IPS-20b (cell line): ENCODE measurements at regions not wholly inside any gene's neighbourhood (a gene's known extent, or its start where the extent isn't known, plus 50 kb on each side); places are given as distances from the start of the nearest gene placed in this dataset.

Experiments used
- H3K27ac ChIP-seq: one replicate; pipeline ENCODE4 v1.5.1; 2013; ENCODE audit warnings: low read length
- H3K27me3 ChIP-seq: 2 replicates; pipeline ENCODE4 v1.6.1; 2013; ENCODE audit warnings: mild to moderate bottlenecking, low read length, inconsistent platforms; ENCODE audit not compliant: insufficient read depth
- H3K36me3 ChIP-seq: 2 replicates; pipeline ENCODE4 v1.6.1; 2013; ENCODE audit warnings: low read depth, mild to moderate bottlenecking, inconsistent platforms, low read length, moderate library complexity; ENCODE audit not compliant: insufficient read depth
- H3K4me1 ChIP-seq: 2 replicates; pipeline ENCODE4 v1.6.1; 2013; ENCODE audit warnings: mild to moderate bottlenecking, control low read depth, inconsistent platforms, low read length, moderate library complexity; ENCODE audit not compliant: insufficient read depth
- H3K4me3 ChIP-seq: 2 replicates; pipeline ENCODE4 v1.5.1; 2013; ENCODE audit warnings: mild to moderate bottlenecking, low read length, inconsistent platforms
- H3K9ac ChIP-seq: 2 replicates; pipeline ENCODE4 v1.6.1; 2013; ENCODE audit warnings: low read depth, mild to moderate bottlenecking, inconsistent platforms, low read length, moderate library complexity
- H3K9me3 ChIP-seq: 2 replicates; pipeline ENCODE4 v1.6.1; 2013; ENCODE audit warnings: mild to moderate bottlenecking, low read depth, low read length, inconsistent platforms; ENCODE audit not compliant: insufficient read depth

DNA sequence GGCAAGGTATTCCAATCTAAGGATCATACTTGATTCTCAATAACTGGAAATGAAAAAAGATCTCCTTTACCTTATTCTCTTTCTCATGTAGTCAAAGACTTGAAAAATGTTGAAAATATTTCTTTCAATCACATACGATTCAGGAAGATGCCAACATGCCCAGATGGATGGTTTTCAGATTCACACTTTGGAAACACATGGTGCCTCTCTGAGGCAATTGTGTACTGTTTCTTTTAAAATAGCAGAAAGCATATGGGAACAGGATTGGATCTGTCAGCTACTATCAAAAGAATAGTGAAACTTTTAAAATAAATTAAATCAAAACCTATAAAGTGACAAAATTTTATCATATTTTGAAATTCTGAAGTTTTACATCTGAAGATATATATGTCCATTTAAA is 222.4 kb downstream of the SPRY2 start:
- Histone ChIP-seq H3K9me3 (no peaks in the 10 kb centered on the region), H3K27me3 (no peaks in the 10 kb centered on the region), H3K36me3 (no peaks in the 10 kb centered on the region), H3K9ac (no peak overlapping the region), H3K27ac (no peak overlapping the region), H3K4me1 (peaks cover 3% of the 10 kb centered on the region), H3K4me3 (no peak overlapping the region)

GRCh38 chr13:80118099-80118498 is 222.8 kb downstream of the SPRY2 start:
- Histone ChIP-seq H3K36me3 (no peaks in the 10 kb centered on the region), H3K4me1 (peaks cover 3% of the 10 kb centered on the region), H3K9ac (no peak overlapping the region), H3K4me3 (no peak overlapping the region), H3K9me3 (no peaks in the 10 kb centered on the region), H3K27me3 (no peaks in the 10 kb centered on the region), H3K27ac (no peak overlapping the region)

DNA sequence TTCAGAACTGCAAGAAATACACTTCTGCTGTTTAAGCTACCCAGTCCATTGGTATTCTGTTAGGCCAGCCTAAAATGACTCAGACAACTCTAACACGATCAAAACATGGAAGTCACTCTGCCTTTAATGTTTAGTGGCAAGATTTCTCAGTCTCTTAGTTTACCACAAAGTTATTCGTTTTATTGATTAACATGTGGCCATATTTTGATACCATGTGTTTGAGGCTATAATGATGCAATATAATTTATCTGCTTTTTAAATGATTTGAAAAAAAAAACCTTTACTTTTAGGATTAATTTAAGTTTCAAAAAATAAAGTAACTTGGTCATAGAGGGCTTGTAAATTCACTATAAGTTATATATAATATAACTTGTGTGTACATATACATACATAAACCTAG is 223.4 kb downstream of the SPRY2 start:
- no peaks in the 10 kb centered on the region for H3K9me3 ChIP-seq
- H3K9ac ChIP-seq, result no peak overlapping the region
- H3K27ac ChIP-seq, result no peak overlapping the region
- H3K4me1 ChIP-seq, result peaks cover 3% of the 10 kb centered on the region
- no peaks in the 10 kb centered on the region for H3K36me3 ChIP-seq
- H3K27me3 ChIP-seq, result no peaks in the 10 kb centered on the region
- H3K4me3 ChIP-seq, result no peak overlapping the region

GRCh38 chr13:80116107-80116506 is 224.8 kb downstream of the SPRY2 start:
- H3K9ac ChIP-seq, result no peak overlapping the region
- H3K4me1 ChIP-seq, result peaks cover 3% of the 10 kb centered on the region
- H3K36me3 ChIP-seq, result no peaks in the 10 kb centered on the region
- no peaks in the 10 kb centered on the region for H3K27me3 ChIP-seq
- H3K4me3 ChIP-seq, result no peak overlapping the region
- H3K9me3 ChIP-seq, result no peaks in the 10 kb centered on the region
- no peak overlapping the region for H3K27ac ChIP-seq

DNA sequence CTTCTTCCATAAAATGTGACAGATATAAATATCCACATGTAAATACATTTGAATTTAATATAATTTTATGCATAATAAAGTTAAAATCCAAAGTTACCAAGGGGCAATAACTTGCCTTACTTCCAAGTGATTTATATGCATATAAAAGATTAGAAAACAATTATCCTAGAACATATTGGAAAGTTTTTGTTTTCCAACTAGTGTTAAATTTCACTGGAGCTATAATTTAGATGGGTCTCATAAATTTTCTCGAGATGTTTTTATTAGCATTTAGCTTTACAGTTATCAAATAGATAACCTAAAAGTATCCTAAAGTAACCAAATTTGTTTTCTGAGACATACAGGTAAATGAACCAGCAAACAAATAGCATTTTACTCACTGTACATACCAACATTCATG is 225.3 kb downstream of the SPRY2 start:
- Histone ChIP-seq H3K27ac (no peak overlapping the region), H3K36me3 (no peaks in the 10 kb centered on the region), H3K4me3 (no peak overlapping the region), H3K9me3 (no peaks in the 10 kb centered on the region), H3K4me1 (no peaks in the 10 kb centered on the region; the same call in none of the 2 replicates), H3K9ac (no peak overlapping the region), H3K27me3 (no peaks in the 10 kb centered on the region)

DNA sequence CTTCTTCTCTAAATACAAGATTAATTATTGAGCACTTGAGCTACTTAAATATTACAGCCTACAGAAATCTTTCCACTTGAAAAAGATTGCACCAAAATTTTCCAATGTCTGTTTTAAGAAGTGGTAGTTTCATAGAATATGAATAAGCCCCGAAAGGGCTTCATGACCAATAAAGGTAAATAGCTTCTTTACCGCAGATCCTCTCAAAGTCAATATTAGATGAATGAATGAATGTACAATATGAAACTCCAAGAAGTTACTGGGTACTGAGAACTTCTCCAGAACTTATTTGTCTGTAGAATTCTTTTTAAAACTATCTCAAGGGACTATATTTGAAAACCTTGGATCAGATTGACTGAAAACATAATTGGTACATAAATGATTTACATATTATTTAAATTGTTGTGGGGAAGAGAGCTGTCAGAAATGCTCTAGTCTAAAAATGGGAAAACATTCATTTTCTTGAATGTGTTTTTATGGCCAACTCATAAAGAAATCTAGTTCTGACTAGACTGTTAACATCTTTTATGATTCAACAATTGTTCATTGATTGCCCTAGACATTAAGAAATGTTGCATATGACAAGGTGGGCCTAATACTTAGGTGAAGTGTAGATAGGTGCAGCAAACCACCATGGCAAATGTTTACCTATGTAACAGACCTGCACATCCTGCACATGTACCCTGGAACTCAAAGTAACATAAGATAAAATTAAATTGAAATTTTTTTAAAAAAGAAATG is 227.0 kb downstream of the SPRY2 start:
- Histone ChIP-seq H3K9ac (no peak overlapping the region), H3K27me3 (no peaks in the 10 kb centered on the region), H3K4me3 (no peak overlapping the region), H3K4me1 (no peaks in the 10 kb centered on the region; the same call in 1 of the 2 replicates), H3K36me3 (no peaks in the 10 kb centered on the region), H3K27ac (no peak overlapping the region), H3K9me3 (no peaks in the 10 kb centered on the region)

- Histone ChIP-seq H3K9me3 (no peaks in the 10 kb centered on the region), H3K9ac (no peak overlapping the region), H3K4me3 (no peak overlapping the region), H3K27ac (no peak overlapping the region), H3K36me3 (no peaks in the 10 kb centered on the region), H3K4me1 (no peaks in the 10 kb centered on the region), H3K27me3 (no peaks in the 10 kb centered on the region)
These were observed 231.6 kb downstream of the SPRY2 start for GRCh38 chr13:80109303-80109702.

DNA sequence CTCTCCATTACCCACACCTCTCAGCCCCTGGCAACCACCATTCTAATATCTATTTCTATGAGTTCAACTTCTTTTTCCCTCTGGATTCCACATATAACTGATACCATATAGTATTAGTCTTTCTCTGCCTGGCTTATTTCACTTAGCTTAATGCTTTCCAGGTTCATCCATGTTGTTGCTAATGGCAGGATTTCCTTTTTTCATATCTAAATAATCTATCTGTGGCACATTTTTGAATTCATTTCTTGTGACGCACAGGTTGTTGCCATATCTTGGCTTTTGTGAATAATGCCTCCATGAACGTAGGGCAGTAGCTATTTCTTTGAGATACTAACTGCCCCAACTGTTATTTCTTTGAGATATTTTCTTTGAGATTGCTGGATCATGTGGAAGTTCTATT is 235.6 kb downstream of the SPRY2 start:
- Histone ChIP-seq H3K4me1 (no peaks in the 10 kb centered on the region), H3K4me3 (no peak overlapping the region), H3K27ac (no peak overlapping the region), H3K9ac (no peak overlapping the region), H3K27me3 (no peaks in the 10 kb centered on the region), H3K9me3 (no peaks in the 10 kb centered on the region), H3K36me3 (no peaks in the 10 kb centered on the region)

- Histone ChIP-seq H3K9me3 (no peaks in the 10 kb centered on the region), H3K4me3 (no peak overlapping the region), H3K9ac (no peak overlapping the region), H3K36me3 (no peaks in the 10 kb centered on the region), H3K4me1 (peaks cover 9% of the 10 kb centered on the region; the same call in 1 of the 2 replicates), H3K27ac (no peak overlapping the region), H3K27me3 (no peaks in the 10 kb centered on the region)
These were observed 239.9 kb downstream of the SPRY2 start for GRCh38 chr13:80101040-80101439.

DNA sequence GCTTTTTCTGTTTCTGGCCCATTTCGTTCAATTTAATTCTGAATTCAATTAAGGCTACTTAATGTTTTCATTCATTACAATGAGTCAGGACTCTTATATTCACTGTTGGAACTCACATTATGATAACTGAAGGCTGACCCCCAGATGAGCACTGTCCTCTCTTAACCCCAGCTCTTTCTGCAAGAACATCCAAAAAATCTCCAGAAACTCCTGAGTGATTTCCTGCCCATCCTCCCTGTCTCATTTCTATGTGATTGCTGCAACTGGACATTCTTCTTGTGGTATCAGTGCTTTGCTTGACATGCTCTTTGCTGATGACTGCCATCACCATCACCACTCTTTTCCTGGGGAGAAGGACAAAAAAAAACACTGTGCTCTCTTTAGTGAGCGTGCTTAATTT is 240.3 kb downstream of the SPRY2 start:
- Histone ChIP-seq H3K9ac (no peak overlapping the region), H3K9me3 (no peaks in the 10 kb centered on the region), H3K27me3 (no peaks in the 10 kb centered on the region), H3K4me3 (no peak overlapping the region), H3K4me1 (peaks cover 9% of the 10 kb centered on the region; the same call in 1 of the 2 replicates), H3K27ac (no peak overlapping the region), H3K36me3 (no peaks in the 10 kb centered on the region)

DNA sequence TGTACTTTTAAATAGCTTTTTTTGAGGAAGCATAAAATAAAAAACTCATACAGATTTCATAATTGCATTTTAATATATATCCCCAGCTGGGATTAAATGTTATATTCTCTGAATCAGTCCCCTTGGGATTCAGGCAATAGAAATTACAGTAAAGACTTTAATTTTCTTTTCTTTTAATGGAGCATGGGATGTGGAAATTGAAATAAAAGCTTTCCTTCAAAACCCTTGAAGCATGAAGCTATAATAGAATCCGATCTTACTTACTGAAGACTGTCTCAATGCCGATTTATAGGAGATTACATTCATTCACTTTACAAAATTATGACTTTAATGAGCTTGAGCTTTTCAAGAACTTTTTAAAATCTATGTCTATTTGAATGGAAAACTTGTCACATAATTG is 243.4 kb downstream of the SPRY2 start:
- Histone ChIP-seq H3K36me3 (no peaks in the 10 kb centered on the region), H3K27ac (no peak overlapping the region), H3K4me3 (no peak overlapping the region), H3K4me1 (peaks cover 9% of the 10 kb centered on the region; the same call in 1 of the 2 replicates), H3K9me3 (no peaks in the 10 kb centered on the region), H3K9ac (no peak overlapping the region), H3K27me3 (no peaks in the 10 kb centered on the region)

DNA sequence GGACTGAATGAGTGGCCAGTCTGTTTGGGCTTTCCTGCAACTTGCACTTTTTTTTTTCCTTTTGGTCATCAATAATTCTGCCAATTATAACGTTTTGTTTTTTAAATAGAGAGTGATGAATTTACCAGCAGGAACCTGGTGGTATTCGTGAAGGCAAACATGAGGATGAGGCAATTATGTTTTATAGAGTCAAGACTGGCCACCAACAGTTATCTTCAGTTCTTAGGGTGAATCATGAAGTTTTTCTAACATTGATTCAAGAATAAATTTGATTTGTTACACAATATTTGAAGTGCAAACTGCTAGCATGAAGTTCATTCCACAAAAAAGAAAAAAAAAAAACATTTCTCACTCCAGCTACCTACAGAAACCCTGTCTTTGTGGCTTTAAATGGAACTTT is 244.5 kb downstream of the SPRY2 start:
- H3K4me3 ChIP-seq, result peak overlapping the region; percentile 19; the same call in 1 of the 2 replicates
- no peak overlapping the region for H3K9ac ChIP-seq

More for the DNA sequence above, 244.5 kb downstream of the SPRY2 start:
- Histone ChIP-seq H3K9me3 (no peaks in the 10 kb centered on the region), H3K36me3 (no peaks in the 10 kb centered on the region), H3K4me1 (peaks cover 9% of the 10 kb centered on the region; the same call in 1 of the 2 replicates), H3K27ac (peak overlapping the region; percentile 26), H3K27me3 (no peaks in the 10 kb centered on the region)
